ENCODE measurements at regions not wholly inside any gene's neighbourhood (a gene's known extent, or its start where the extent isn't known, plus 50 kb on each side); places are given as distances from the start of the nearest gene placed in this dataset.

DNA sequence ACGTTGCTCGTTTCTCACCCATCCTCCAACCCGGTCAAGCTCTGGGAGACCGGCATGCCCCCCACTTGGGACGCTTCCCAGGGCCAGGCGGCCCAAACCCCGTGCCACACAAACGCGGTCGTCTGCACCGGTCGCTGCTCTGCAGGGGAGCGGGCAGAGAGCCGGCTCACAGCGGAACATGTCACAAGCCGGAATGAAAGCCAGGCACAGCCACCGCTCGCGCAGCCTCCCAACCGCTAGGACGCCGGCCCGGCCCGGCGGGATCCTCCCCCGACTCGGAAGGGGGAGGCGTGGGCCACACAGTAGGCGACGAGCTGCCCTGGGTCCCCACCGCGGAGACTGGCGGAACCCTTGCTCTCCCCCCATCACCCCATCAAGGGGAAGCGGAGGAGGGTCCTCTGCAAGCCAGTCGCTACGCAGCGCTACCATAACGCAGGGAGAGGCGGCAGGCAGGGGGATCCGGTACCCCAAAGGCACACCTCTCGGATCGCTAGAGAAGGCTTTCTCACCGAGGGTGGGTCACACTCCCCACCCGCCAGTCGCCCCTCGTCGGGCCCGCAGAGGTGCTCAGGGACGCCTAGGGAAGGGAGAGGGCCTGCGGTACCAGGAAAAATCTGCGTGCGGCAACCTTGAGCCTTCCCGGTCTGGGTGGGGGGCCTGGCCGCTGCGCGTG is 768.4 kb upstream of the DEFB115 start:
- TF ChIP-seq CTCF (IDR thresholded peaks at IDR 0.05; ENCODE audit: borderline replicate concordance, extremely low read depth, low read length, poor library complexity, severe bottlenecking) (no peak), EZH2 (IDR thresholded peaks at IDR 0.05; ENCODE audit: borderline replicate concordance, low read depth, low read length, severe bottlenecking) (no peak)

All from DND-41 (cell line).